Fibroblast of lung (primary cell): ENCODE measurements at regions not wholly inside any gene's neighbourhood (a gene's known extent, or its start where the extent isn't known, plus 50 kb on each side); places are given as distances from the start of the nearest gene placed in this dataset.
A peak's percentile ranks its signal among the peaks of the same experiment; 100 is the strongest.

Experiments
- DNase-seq, 2 donors: peaks; one replicate each; pipeline versions ENCODE4 v3.0.0 to v3.0.0-alpha.2; 2010; ENCODE audit warnings: low read depth in 2 of 2
- H2AFZ ChIP-seq: 2 replicates; pipeline ENCODE4 v1.5.1; 2012; ENCODE audit warnings: low read length, control low read depth, inconsistent platforms
- H3K27ac ChIP-seq: 2 replicates; pipeline ENCODE4 v1.5.1; 2011; ENCODE audit warnings: low read length, control low read depth; ENCODE audit not compliant: insufficient read depth
- H3K27me3 ChIP-seq: 2 replicates; pipeline ENCODE4 v1.5.1; 2011; ENCODE audit warnings: mild to moderate bottlenecking, low read length; ENCODE audit not compliant: control insufficient read depth, insufficient read depth
- H3K36me3 ChIP-seq: 2 replicates; pipeline ENCODE4 v1.5.1; 2011; ENCODE audit warnings: low read length; ENCODE audit not compliant: control insufficient read depth, insufficient read depth
- H3K4me1 ChIP-seq: 2 replicates; pipeline ENCODE4 v1.5.1; 2011; ENCODE audit warnings: low read length; ENCODE audit not compliant: control insufficient read depth, insufficient read depth; ENCODE audit errors: extremely low read depth
- H3K4me2 ChIP-seq: 2 replicates; pipeline ENCODE4 v1.5.1; 2011; ENCODE audit warnings: low read length, control low read depth; ENCODE audit not compliant: insufficient read depth; ENCODE audit errors: extremely low read depth
- H3K4me3 ChIP-seq, 4 experiments: fragments of 200-600 bp in 1 of 4; sonication (generic) in 1 of 4; replicated peaks in 1 of 4; 2 replicates each; pipeline ENCODE4 v1.5.1; 2011 to 2016; ENCODE audit warnings: low read length in 4 of 4, low read depth in 3 of 4, mild to moderate bottlenecking in 3 of 4, control low read depth in 2 of 4, inconsistent platforms in 1 of 4, mixed read lengths in 1 of 4; ENCODE audit not compliant: insufficient read depth in 1 of 4; ENCODE audit errors: control extremely low read depth in 1 of 4
- H3K79me2 ChIP-seq: 2 replicates; pipeline ENCODE4 v1.5.1; 2012; ENCODE audit warnings: mild to moderate bottlenecking, low read length, inconsistent platforms; ENCODE audit not compliant: control insufficient read depth, insufficient read depth
- H3K9ac ChIP-seq: 2 replicates; pipeline ENCODE4 v1.5.1; 2011; ENCODE audit warnings: mild to moderate bottlenecking, low read length, control low read depth; ENCODE audit not compliant: insufficient read depth
- H3K9me3 ChIP-seq: 2 replicates; pipeline ENCODE4 v1.5.1; 2012; ENCODE audit warnings: low read depth, low read length; ENCODE audit not compliant: control insufficient read depth, insufficient read depth
- H4K20me1 ChIP-seq: 2 replicates; pipeline ENCODE4 v1.5.1; 2011; ENCODE audit warnings: low read length; ENCODE audit not compliant: control insufficient read depth, insufficient read depth; ENCODE audit errors: extremely low read depth
- EZH2 ChIP-seq: IDR thresholded peaks from 2 replicates; pipeline ENCODE4 v1.5.1; 2012; ENCODE audit warnings: low read length, control low read depth, mild to moderate bottlenecking; ENCODE audit errors: missing control alignments
- TF ChIP-seq, protein P1 (sequence below), 2 donors: IDR thresholded peaks in 1 of 2; conservative IDR thresholded peaks in 1 of 2; 1 replicate in 1 of 2; 2 replicates in 1 of 2; pipeline ENCODE4 v1.5.1; 2011 to 2012; ENCODE audit warnings: low read length in 2 of 2, control low read depth in 1 of 2, inconsistent platforms in 1 of 2, low read depth in 1 of 2, mild to moderate bottlenecking in 1 of 2

- no peak for TF ChIP-seq EZH2
- TF ChIP-seq, protein P1, sequence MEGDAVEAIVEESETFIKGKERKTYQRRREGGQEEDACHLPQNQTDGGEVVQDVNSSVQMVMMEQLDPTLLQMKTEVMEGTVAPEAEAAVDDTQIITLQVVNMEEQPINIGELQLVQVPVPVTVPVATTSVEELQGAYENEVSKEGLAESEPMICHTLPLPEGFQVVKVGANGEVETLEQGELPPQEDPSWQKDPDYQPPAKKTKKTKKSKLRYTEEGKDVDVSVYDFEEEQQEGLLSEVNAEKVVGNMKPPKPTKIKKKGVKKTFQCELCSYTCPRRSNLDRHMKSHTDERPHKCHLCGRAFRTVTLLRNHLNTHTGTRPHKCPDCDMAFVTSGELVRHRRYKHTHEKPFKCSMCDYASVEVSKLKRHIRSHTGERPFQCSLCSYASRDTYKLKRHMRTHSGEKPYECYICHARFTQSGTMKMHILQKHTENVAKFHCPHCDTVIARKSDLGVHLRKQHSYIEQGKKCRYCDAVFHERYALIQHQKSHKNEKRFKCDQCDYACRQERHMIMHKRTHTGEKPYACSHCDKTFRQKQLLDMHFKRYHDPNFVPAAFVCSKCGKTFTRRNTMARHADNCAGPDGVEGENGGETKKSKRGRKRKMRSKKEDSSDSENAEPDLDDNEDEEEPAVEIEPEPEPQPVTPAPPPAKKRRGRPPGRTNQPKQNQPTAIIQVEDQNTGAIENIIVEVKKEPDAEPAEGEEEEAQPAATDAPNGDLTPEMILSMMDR (conservative IDR thresholded peaks at IDR 0.05 in 1 of 2, IDR thresholded peaks at IDR 0.05 in 1 of 2; ENCODE audit: low read depth in 1 of 2, low read length in 2 of 2): no peak
- H2AFZ ChIP-seq: no peak overlapping the region
- H3K9me3 ChIP-seq: no peaks in the 10 kb centered on the region
- no peaks in the 10 kb centered on the region for H3K36me3 ChIP-seq
- no peaks in the 10 kb centered on the region for H3K79me2 ChIP-seq
- no peaks in the 10 kb centered on the region for H3K27me3 ChIP-seq
- H3K4me3 ChIP-seq: no peak overlapping the region
- no peak overlapping the region for H3K9ac ChIP-seq
- no peak overlapping the region for H3K4me2 ChIP-seq
- peak in 1 of 2 donors; percentile 64 for DNase-seq
- H3K27ac ChIP-seq: no peak overlapping the region
- H3K4me1 ChIP-seq: no peaks in the 10 kb centered on the region
- H4K20me1 ChIP-seq: no peaks in the 10 kb centered on the region
Measured at GRCh38 chr1:98422816-98423215, 238.7 kb upstream of the SNX7 start.

- H3K9ac ChIP-seq: no peak overlapping the region
- H3K36me3 ChIP-seq: no peaks in the 10 kb centered on the region
- no peak overlapping the region for H3K4me3 ChIP-seq
- no peaks in the 10 kb centered on the region for H3K79me2 ChIP-seq
- H3K4me2 ChIP-seq: peak overlapping the region; percentile 10
- no peaks in the 10 kb centered on the region for H3K9me3 ChIP-seq
- H3K27ac ChIP-seq: no peak overlapping the region
- TF ChIP-seq, protein P1 (conservative IDR thresholded peaks at IDR 0.05 in 1 of 2, IDR thresholded peaks at IDR 0.05 in 1 of 2; ENCODE audit: low read depth in 1 of 2, low read length in 2 of 2): no peak
- no peak for TF ChIP-seq EZH2
- H3K27me3 ChIP-seq: no peaks in the 10 kb centered on the region
- H2AFZ ChIP-seq: no peak overlapping the region
- no peaks in the 10 kb centered on the region for H3K4me1 ChIP-seq
- H4K20me1 ChIP-seq: no peaks in the 10 kb centered on the region
- DNase-seq: peak in 1 of 2 donors; percentile 45
Measured at GRCh38 chr1:98421085-98421435, 240.5 kb upstream of the SNX7 start.

- DNase-seq: peak; percentile 51 to 60
Measured at GRCh38 chr1:98420376-98421084, 241.0 kb upstream of the SNX7 start.

More at GRCh38 chr1:98420376-98421084, 241.0 kb upstream of the SNX7 start:
- no peaks in the 10 kb centered on the region for H3K36me3 ChIP-seq
- H3K27ac ChIP-seq: no peak overlapping the region
- H3K4me2 ChIP-seq: peak overlapping the region; percentile 10
- no peak overlapping the region for H2AFZ ChIP-seq
- H4K20me1 ChIP-seq: no peaks in the 10 kb centered on the region
- H3K9me3 ChIP-seq: no peaks in the 10 kb centered on the region
- H3K9ac ChIP-seq: no peak overlapping the region
- H3K4me1 ChIP-seq: no peaks in the 10 kb centered on the region
- H3K4me3 ChIP-seq: no peak overlapping the region
- H3K79me2 ChIP-seq: no peaks in the 10 kb centered on the region
- no peaks in the 10 kb centered on the region for H3K27me3 ChIP-seq
- no peak for TF ChIP-seq EZH2
- TF ChIP-seq, protein P1 (conservative IDR thresholded peaks at IDR 0.05 in 1 of 2, IDR thresholded peaks at IDR 0.05 in 1 of 2; ENCODE audit: low read depth in 1 of 2, low read length in 2 of 2): no peak
